Amniotic epithelial cell (primary cell): ENCODE measurements at regions not wholly inside any gene's neighbourhood (a gene's known extent, or its start where the extent isn't known, plus 50 kb on each side); places are given as distances from the start of the nearest gene placed in this dataset.

ENCODE experiments used
- DNase-seq: peaks from one replicate; pipeline ENCODE4 v3.0.0-alpha.2; 2010; ENCODE audit warnings: low read depth

DNA sequence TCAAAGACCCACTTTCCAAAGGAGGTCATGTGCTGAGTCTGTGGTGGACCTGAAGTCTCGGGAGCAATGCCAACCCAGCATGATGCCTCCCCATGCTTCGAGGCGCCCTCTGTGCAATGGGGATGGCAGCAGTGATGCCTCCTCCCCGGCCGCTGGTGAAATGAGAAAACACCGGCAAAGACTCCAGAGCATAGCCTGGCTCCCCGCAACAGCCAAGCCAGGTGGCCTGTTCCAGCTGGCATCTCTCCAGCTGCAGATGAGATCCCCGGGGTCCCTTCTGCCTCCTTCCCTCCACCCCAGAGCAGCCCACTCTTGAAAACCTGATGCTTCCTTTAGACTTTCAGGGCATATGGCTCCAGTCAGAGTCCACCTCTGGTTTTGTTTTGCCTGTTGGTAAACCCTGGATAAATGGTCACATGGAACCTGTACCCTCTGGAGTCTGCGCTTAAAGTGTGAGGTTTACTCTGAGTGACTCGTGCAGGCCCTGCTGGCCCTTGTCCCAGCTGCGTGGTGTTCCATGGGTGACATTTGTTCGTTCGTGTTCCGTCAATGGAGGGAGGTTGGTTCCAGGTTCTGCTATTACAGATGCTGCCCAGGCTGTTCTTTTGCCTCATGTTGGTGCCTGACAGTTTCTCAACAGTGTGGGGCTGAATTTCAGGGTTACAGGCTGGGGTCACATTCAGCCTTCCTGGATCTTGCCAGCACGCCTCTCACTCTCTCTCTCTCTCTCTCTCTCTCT is 181.8 kb upstream of the CIBAR2 start:
- no peak for DNase-seq

DNA sequence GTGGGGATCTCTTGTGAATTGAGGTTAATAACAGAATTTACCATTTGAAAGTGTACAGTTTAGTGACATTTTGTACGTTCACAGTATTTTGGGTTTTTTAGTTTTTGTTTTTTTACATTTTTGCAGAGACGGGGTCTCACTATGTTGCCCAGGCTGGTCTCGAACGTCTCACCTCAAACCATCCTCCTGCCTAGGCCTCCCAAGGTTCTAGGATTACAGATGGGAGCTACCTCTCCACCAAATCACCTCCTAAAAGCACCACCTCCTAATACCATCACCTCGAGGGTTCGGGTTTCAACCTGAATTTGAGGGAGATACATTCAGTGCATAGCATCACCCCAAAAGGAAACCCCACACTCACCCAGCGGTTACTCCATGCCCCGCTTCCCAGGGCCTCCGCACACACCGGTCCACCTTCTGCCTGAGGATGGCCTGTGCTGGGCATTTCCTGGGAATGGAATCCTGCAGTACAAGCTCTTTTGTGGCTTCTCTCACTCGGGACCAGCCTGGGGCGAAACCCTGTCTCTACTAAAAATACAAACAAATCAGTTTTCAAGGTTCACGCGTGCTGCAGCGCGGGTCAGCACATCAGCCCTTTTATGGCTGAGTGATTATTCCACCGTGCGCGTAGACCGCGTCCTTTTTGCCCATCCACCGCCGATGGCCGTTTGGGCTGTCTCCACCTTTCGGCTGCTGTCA is 182.7 kb upstream of the CIBAR2 start:
- no peak for DNase-seq

DNA sequence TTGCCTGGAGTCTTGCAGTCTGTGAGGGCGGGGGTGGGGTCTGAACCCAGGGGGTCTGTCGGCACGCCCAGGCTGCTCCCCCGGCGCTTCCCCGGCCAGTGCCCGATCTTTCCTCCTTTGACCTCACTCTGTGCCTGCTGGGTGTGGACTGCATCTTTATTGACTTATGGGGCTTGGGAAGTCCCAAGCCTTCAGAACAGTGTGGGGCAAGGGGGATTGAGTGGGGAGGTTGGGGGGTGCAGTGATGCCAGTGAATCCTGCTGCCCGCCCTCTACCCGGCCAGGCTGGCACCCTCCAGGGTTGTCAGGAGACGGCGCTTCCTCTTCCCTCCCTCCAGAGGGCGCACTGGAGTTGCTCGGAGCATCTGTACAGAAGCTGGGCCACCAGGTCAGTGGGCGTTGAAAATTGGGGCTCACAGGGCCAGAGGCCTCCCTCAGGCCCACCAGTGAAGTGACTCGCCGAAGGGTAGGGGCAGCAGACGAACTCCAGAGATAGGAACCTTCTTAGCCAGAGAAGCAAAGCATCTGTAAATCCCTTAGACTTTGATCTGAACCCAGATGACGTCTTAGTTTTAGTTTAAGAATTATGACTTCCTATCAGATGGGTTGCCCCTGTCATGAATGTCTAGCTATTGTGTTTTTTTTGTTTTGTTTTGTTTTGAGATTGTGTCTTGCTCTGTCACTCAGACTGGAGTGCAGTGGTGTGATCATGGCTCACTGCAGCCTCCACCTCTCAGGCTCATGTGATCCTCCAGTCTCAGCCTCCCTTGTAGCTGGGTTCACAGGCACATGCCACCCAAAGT is 184.8 kb upstream of the CIBAR2 start:
- no peak for DNase-seq

DNA sequence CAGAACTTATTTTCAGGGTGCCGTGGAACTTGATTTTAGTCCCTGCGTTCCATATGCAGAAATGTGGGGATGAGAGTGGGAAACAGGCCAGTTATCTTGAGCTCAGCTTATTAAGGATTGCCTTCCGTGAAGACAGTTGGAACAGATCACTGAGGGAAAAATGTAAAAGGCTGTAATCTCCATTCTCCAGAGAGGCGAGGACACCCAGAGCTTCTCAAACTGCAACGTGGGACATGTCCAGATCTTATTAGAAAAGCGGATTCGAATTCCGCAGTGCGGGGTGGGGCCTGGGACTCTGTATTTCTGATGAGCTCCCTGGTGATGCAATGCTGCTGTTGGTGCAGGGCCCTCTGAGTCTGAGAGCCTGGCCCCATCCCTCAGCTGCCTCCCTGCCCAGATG is 185.6 kb upstream of the CIBAR2 start:
- DNase-seq, result no peak

- DNase-seq, result no peak
These were observed 188.2 kb upstream of the CIBAR2 start for GRCh38 chr16:85300406-85300968.

GRCh38 chr16:85301231-85301630 is 189.0 kb upstream of the CIBAR2 start:
- no peak for DNase-seq

DNA sequence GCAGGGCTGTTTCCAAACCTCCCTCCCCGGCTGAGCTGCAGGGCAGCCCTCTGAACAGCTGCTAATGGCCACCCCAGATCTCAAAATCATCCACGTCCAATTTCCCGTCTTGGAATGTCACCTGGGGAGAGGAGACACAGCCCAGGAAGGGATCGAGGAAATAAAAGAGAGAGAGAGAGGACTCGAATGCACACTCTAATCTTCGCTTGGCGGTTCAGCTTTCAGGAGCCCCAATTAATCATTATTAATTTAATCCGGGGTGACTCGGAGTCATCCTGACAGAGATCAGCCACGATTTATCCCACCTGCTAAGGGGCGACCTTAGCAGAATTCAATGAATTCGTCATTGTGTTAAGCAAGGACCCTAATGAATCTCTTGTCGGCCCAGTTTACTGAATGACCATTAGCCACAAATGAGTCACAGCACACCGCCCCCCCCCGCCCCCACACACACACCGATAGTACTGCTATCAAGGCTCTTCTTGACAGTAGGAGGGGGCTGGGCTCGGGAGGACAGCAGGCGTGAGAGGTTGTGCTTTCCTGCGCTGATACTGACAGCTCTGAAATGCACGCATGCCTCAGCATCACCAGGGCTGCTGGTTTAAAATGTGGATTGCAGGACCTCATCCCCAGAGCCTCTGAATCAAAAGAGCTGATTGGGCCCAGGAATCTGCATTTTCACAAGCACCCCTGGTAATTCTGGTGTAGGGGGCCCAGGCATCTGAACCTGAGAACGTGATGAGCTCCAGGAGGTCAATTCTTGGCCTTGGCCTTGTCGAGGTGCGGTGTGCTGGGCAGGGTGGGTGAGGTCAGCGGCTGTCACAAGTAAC is 190.0 kb upstream of the CIBAR2 start:
- peak; percentile 91 for DNase-seq

DNA sequence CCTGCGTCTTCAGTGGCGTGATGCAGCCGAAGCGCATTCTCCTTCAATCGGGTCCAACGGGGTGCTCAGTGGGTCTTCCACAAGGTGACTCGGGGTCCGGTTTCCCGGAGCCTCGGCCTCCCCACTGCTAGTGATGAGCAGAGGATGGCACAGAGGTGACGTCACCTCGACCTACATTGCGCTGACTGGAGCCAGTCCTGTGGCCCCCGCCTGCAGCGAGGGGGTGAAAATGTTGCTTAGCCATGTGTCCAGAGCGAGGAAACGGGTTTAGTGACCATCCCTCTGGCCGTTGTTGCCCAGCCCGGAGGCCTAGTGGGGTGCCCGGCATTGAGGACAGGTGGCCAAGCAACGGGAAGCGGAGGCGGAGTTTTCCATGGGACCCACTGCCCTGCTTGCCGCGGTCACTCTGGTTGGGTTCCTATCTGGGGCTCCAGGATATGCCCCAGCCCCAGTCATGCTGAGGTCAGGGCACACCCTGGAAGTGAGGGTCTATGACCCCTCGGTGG is 190.6 kb upstream of the CIBAR2 start:
- DNase-seq, result no peak

DNA sequence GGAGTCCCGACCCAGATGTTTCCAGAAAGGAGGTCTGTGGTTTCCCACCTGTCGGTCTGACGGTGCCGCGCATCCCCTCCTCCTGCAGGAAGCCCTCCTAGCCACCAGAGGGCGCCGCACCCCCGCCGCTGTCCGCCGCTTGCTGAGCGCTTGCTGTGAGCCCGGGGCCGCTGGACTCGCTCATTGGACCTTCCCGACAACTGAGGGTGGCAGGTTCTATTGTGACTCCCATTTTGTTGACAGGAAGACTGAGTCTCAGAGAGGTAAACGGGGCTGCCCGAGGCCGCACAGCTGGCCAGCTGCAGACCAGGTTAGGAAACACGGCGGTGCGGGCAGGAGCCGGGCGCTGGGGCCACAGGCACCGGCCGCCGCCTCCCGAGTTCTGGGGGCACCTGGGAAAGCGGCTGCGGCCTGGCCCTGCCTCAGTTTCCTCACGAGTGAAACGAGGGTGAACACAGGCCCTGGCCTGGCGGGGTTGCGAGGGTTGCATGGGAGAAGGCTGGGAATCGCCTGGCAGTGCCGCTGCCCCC is 191.1 kb upstream of the CIBAR2 start:
- DNase-seq, result peak; percentile 39

- no peak for DNase-seq
These were observed 192.1 kb upstream of the CIBAR2 start for GRCh38 chr16:85304337-85304736.

DNA sequence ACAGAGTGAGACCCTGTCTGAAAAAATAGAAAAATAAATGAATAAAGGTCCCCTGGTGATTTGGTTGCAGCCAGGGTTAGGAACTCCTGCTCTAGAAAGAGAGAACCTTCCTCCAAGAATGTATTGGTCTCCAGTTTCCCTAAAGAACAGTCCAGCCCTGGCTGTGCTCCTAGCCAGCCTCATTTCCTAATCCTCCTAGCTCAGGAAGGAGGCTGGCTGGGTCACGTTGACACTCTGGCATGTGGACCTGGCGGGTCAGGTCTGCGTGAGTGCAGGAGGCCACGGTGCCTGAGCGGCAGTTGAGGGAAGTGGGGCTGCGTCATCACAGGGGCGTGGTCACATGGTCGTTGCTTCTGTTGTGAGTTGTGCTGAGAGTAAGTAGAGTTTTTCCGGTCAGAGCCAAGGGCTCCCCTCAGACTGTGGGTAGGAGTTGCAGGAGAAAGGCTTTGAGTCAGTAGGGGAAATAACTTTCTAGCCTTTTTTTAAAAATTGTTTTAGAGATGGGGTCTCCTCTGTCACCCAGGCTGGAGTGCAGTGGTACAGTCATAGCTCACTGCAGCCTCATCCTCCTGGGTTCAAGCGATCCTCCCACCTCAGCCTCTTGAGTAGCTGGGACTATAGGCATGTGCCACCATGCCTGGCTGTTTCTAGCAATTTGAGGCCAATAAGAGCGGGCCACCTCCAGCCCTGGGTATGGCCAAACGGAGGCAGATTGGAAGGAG is 194.0 kb upstream of the CIBAR2 start:
- DNase-seq, result peak; percentile 87

- no peak for DNase-seq
These were observed 194.7 kb upstream of the CIBAR2 start for GRCh38 chr16:85306793-85307551.

GRCh38 chr16:85307552-85308364 is 195.5 kb upstream of the CIBAR2 start:
- no peak for DNase-seq

GRCh38 chr16:85308611-85309540 is 196.6 kb upstream of the CIBAR2 start:
- no peak for DNase-seq

DNA sequence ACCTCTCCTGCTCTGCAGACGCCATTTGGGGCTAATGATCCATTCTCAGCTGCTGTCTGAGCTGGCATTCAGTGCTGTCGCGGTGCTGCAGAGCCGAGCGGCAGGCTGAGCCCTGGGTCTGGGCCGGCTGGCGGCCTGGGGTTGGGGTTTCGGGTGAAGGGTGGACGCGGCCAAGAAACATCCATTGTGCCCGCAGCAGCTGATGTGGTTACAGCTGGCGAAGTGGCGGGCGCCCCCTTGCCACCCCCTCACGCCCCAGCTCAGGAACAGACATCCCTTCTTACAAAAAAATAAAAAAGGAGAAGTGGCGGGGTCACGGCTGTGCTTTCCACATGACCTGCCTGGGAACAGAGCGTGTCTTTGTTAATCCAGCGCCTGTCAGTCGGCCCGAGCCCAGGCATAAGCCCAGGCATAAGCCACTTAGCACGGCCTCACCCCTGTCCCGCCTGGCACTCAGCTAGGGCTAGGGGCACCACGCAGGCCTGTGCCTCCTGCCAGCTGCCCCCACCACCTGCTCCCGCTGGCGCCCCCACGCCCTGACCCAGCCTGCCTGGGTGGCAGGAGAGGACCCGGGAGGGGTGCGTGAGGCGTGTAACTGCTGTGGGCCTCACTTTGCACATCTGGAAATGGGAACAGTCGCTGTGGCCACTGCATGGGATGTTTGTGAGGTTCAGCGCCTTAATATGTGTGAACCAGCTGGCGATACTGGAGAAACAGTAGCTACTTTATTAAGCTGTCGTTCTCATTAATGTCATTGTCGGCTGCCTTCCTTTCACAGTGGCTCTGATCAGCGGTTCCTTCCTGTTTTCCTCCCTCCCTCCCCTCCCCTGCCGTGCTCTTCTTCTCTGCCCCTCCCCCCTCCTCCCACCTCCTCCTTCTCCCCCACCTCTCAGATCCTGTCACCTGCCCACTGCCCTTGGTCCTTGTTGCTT is 197.7 kb upstream of the CIBAR2 start:
- DNase-seq, result no peak

- DNase-seq, result no peak
These were observed 198.8 kb upstream of the CIBAR2 start for GRCh38 chr16:85310868-85311585.
